Astrocyte (in vitro differentiated cells and primary cell): ENCODE measurements at regions not wholly inside any gene's neighbourhood (a gene's known extent, or its start where the extent isn't known, plus 50 kb on each side); places are given as distances from the start of the nearest gene placed in this dataset.

Experiments used
- DNase-seq: peaks from one replicate; pipeline ENCODE4 v3.0.0-alpha.2; 2010; ENCODE audit warnings: low read depth
- FAIRE-seq: peaks from 2 replicates; lab custom pipeline; 2011; peaks lifted over from hg19 to GRCh38; lab: Jason Lieb, UNC
- H2AFZ ChIP-seq: 2 replicates; pipeline ENCODE4 v1.6.0; 2012; ENCODE audit warnings: low read depth, low read length, inconsistent platforms
- H3K27ac ChIP-seq: 2 replicates; pipeline ENCODE4 v1.5.1; 2011; ENCODE audit warnings: low read depth, low read length, inconsistent platforms
- H3K27me3 ChIP-seq: 2 replicates; pipeline ENCODE4 v1.6.0; 2011; ENCODE audit warnings: low read length, inconsistent platforms; ENCODE audit not compliant: insufficient read depth
- H3K36me3 ChIP-seq: 2 replicates; pipeline ENCODE4 v1.5.1; 2011; ENCODE audit warnings: low read length, inconsistent platforms; ENCODE audit not compliant: insufficient read depth
- H3K4me1 ChIP-seq: 2 replicates; pipeline ENCODE4 v1.5.1; 2011; ENCODE audit warnings: low read length, inconsistent platforms; ENCODE audit not compliant: insufficient read depth
- H3K4me2 ChIP-seq: 2 replicates; pipeline ENCODE4 v1.6.0; 2012; ENCODE audit warnings: low read length, inconsistent platforms
- H3K4me3 ChIP-seq: 2 replicates; pipeline ENCODE4 v1.5.1; 2011; ENCODE audit warnings: low read depth, mild to moderate bottlenecking, low read length, inconsistent platforms; ENCODE audit not compliant: insufficient read depth
- H3K79me2 ChIP-seq: 2 replicates; pipeline ENCODE4 v1.6.0; 2012; ENCODE audit warnings: mild to moderate bottlenecking, low read length, inconsistent platforms; ENCODE audit not compliant: insufficient read depth
- H3K9ac ChIP-seq: 2 replicates; pipeline ENCODE4 v1.6.0; 2012; ENCODE audit warnings: mild to moderate bottlenecking, low read length, inconsistent platforms
- H3K9me3 ChIP-seq: 2 replicates; pipeline ENCODE4 v1.5.1; 2012; ENCODE audit warnings: low read depth, mild to moderate bottlenecking, low read length, inconsistent platforms; ENCODE audit not compliant: insufficient read depth
- H4K20me1 ChIP-seq: 2 replicates; pipeline ENCODE4 v1.6.0; 2012; ENCODE audit warnings: low read length, inconsistent platforms; ENCODE audit not compliant: insufficient read depth
- H3K27ac Mint-ChIP-seq: one replicate; pipeline ENCODE4 v1.8.0; 2021; ENCODE audit warnings: mild to moderate bottlenecking, mixed read lengths; ENCODE audit not compliant: unreplicated experiment
- H3K27me3 Mint-ChIP-seq: one replicate; pipeline ENCODE4 v1.8.0; 2021; ENCODE audit warnings: low read depth, mixed read lengths; ENCODE audit not compliant: unreplicated experiment
- H3K36me3 Mint-ChIP-seq: one replicate; pipeline ENCODE4 v1.8.0; 2021; ENCODE audit warnings: low read depth, mixed read lengths; ENCODE audit not compliant: unreplicated experiment
- H3K4me1 Mint-ChIP-seq: one replicate; pipeline ENCODE4 v1.8.0; 2021; ENCODE audit warnings: low read depth, mixed read lengths; ENCODE audit not compliant: unreplicated experiment
- H3K4me3 Mint-ChIP-seq: one replicate; pipeline ENCODE4 v1.8.0; 2021; ENCODE audit warnings: mild to moderate bottlenecking, moderate library complexity, mixed read lengths; ENCODE audit not compliant: unreplicated experiment
- H3K9me3 Mint-ChIP-seq: one replicate; pipeline ENCODE4 v1.8.0; 2021; ENCODE audit warnings: mild to moderate bottlenecking, mixed read lengths; ENCODE audit not compliant: unreplicated experiment
- CTCF ChIP-seq: IDR thresholded peaks from 2 replicates; pipeline ENCODE4 v1.5.1; 2011; ENCODE audit warnings: low read depth, mild to moderate bottlenecking, inconsistent platforms, low read length, moderate library complexity; ENCODE audit not compliant: insufficient read depth
- EZH2 ChIP-seq: IDR thresholded peaks from 2 replicates; pipeline ENCODE4 v1.6.1; 2012; ENCODE audit warnings: mild to moderate bottlenecking, low read length, inconsistent platforms; ENCODE audit not compliant: insufficient read depth

GRCh38 chr2:3046170-3046865 lies 331.3 kb downstream of the EIPR1 start:
- H3K27ac Mint-ChIP-seq: no peak overlapping the region
- Histone ChIP-seq H4K20me1 (no peaks in the 10 kb centered on the region), H3K79me2 (no peaks in the 10 kb centered on the region), H3K9ac (no peak overlapping the region), H3K4me2 (no peak overlapping the region), H3K27me3 (no peaks in the 10 kb centered on the region), H3K36me3 (no peaks in the 10 kb centered on the region), H3K4me3 (no peak overlapping the region), H3K9me3 (peaks cover 16% of the 10 kb centered on the region), H2AFZ (no peak overlapping the region), H3K27ac (no peak overlapping the region), H3K4me1 (no peaks in the 10 kb centered on the region)
- no peaks in the 10 kb centered on the region for H3K36me3 Mint-ChIP-seq
- no peak for TF ChIP-seq CTCF
- DNase-seq (no peak), FAIRE-seq (no peak)
- peaks cover 21% of the 10 kb centered on the region for H3K27me3 Mint-ChIP-seq
- no peaks in the 10 kb centered on the region for H3K9me3 Mint-ChIP-seq
- no peak overlapping the region for H3K4me3 Mint-ChIP-seq
- H3K4me1 Mint-ChIP-seq: peaks cover 3% of the 10 kb centered on the region

GRCh38 chr2:3045318-3045921 lies 332.2 kb downstream of the EIPR1 start:
- H3K4me2 ChIP-seq: no peak overlapping the region
- Mint-ChIP-seq H3K27me3 (peaks cover 25% of the 10 kb centered on the region), H3K4me1 (no peaks in the 10 kb centered on the region), H3K9me3 (peaks cover 2% of the 10 kb centered on the region), H3K36me3 (no peaks in the 10 kb centered on the region), H3K27ac (no peak overlapping the region), H3K4me3 (no peak overlapping the region)
- H3K9ac ChIP-seq: no peak overlapping the region
- H3K4me3 ChIP-seq: no peak overlapping the region
- peaks cover 16% of the 10 kb centered on the region for H3K9me3 ChIP-seq
- H3K27ac ChIP-seq: no peak overlapping the region
- H3K27me3 ChIP-seq: no peaks in the 10 kb centered on the region
- no peaks in the 10 kb centered on the region for H4K20me1 ChIP-seq
- H3K36me3 ChIP-seq: no peaks in the 10 kb centered on the region
- DNase-seq (no peak), FAIRE-seq (peak; percentile 60)
- H2AFZ ChIP-seq: no peak overlapping the region
- TF ChIP-seq EZH2 (no peak), CTCF (no peak)
- no peaks in the 10 kb centered on the region for H3K4me1 ChIP-seq
- H3K79me2 ChIP-seq: no peaks in the 10 kb centered on the region
